ENCODE measurements at regions not wholly inside any gene's neighbourhood (a gene's known extent, or its start where the extent isn't known, plus 50 kb on each side); places are given as distances from the start of the nearest gene placed in this dataset.
"Not testable (repeated sequence)": the region's sequence is repeated elsewhere in the genome, so short reads cannot be mapped to it uniquely, and the experiment has no call there.

DNA sequence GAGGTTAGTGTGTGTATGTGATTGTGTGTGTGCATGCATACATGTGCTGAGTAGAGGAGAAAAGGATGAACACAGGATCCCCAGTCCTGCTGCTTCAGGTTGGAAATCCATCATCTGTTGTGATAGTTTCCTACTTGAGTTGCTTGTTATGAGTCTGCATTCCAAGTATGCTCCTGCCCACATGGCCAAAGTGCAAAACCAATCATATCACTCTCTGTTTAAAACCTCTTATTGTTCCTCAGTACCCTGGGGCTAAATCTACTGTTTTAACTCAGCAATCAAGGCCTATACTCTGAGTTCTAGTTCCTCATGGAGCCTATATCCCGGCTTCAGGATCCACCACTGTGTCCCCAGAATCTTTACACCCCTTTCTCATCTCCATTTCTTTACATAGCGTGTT lies 139.9 kb upstream of the TLE3 start:
- DNase-seq (ENCODE audit: low read depth): no peak
- no peak overlapping the region for H3K4me3 ChIP-seq (ENCODE audit: low read length)
- TF ChIP-seq, protein P1, sequence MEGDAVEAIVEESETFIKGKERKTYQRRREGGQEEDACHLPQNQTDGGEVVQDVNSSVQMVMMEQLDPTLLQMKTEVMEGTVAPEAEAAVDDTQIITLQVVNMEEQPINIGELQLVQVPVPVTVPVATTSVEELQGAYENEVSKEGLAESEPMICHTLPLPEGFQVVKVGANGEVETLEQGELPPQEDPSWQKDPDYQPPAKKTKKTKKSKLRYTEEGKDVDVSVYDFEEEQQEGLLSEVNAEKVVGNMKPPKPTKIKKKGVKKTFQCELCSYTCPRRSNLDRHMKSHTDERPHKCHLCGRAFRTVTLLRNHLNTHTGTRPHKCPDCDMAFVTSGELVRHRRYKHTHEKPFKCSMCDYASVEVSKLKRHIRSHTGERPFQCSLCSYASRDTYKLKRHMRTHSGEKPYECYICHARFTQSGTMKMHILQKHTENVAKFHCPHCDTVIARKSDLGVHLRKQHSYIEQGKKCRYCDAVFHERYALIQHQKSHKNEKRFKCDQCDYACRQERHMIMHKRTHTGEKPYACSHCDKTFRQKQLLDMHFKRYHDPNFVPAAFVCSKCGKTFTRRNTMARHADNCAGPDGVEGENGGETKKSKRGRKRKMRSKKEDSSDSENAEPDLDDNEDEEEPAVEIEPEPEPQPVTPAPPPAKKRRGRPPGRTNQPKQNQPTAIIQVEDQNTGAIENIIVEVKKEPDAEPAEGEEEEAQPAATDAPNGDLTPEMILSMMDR (conservative IDR thresholded peaks at IDR 0.05; ENCODE audit: low read depth, low read length): no peak

- TF ChIP-seq, protein P1 (conservative IDR thresholded peaks at IDR 0.05; ENCODE audit: low read depth, low read length): no peak
- no peak overlapping the region for H3K4me3 ChIP-seq (ENCODE audit: low read length)
- no peak for DNase-seq (ENCODE audit: low read depth)
Observed at GRCh38 chr15:70236341-70237086, 138.8 kb upstream of the TLE3 start.

- no peak overlapping the region for H3K4me3 ChIP-seq (ENCODE audit: low read length)
- DNase-seq (ENCODE audit: low read depth): no peak
- TF ChIP-seq, protein P1 (conservative IDR thresholded peaks at IDR 0.05; ENCODE audit: low read depth, low read length): no peak
Observed at GRCh38 chr15:70235347-70235746, 137.6 kb upstream of the TLE3 start.

GRCh38 chr15:70234256-70234905 lies 136.7 kb upstream of the TLE3 start:
- TF ChIP-seq, protein P1 (conservative IDR thresholded peaks at IDR 0.05; ENCODE audit: low read depth, low read length): no peak
- DNase-seq (ENCODE audit: low read depth): no peak
- no peak overlapping the region for H3K4me3 ChIP-seq (ENCODE audit: low read length)

- TF ChIP-seq, protein P1 (conservative IDR thresholded peaks at IDR 0.05; ENCODE audit: low read depth, low read length): no peak
- H3K4me3 ChIP-seq (ENCODE audit: low read length): no peak overlapping the region
- no peak for DNase-seq (ENCODE audit: low read depth)
Observed at GRCh38 chr15:70231484-70231883, 133.8 kb upstream of the TLE3 start.

DNA sequence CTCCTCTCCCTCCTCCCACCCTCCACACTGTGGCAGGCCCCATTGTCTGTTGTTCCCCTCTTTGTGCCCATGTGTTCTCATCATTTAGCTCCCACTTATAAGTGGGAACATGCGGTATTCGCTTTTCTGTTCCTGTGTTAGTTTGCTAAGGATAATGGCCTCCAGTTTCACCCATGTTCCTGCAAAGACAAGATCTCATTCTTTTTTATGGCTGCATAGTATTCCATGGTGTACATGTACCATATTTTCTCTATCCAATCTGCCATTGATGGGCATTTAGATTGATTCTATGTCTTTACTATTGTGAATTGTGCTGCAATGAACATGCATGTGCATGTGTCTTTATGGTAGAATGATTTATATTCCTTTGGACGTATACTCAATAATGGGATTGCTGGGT lies 130.2 kb upstream of the TLE3 start:
- not testable (repeated sequence) for H3K4me3 ChIP-seq (ENCODE audit: low read length); DNase-seq (ENCODE audit: low read depth)

- no peak for DNase-seq (ENCODE audit: low read depth)
- TF ChIP-seq, protein P1 (conservative IDR thresholded peaks at IDR 0.05; ENCODE audit: low read depth, low read length): no peak
- no peak overlapping the region for H3K4me3 ChIP-seq (ENCODE audit: low read length)
Observed at GRCh38 chr15:70227147-70227546, 129.4 kb upstream of the TLE3 start.
